ENCODE measurements at regions not wholly inside any gene's neighbourhood (a gene's known extent, or its start where the extent isn't known, plus 50 kb on each side); places are given as distances from the start of the nearest gene placed in this dataset.

DNA sequence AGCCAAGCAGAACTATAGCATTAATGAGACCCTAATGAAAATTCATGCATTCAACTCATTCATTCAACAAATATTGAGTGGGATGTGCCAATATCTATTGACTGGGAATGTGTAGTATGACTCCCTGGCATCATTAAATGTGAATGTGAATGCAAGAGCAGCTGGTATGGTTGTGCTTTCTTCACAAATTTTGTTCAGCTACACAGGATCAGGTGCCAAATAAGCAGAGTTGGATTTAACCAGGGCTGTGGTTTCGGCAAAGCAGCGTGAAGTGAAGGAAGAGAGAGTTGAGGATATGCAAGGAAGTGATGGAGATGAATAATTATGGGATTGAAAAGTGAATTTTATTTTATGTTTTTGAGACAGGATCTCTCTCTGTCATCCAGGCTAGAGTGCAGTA lies 87.1 kb upstream of the HNF1B start:
- TF ChIP-seq YY1 (IDR thresholded peaks at IDR 0.05; ENCODE audit: insufficient read depth, insufficient read length) (no peak), ZNF274 (IDR thresholded peaks at IDR 0.05; ENCODE audit: low read depth, low read length) (no peak), SUZ12 (IDR thresholded peaks at IDR 0.05; ENCODE audit: extremely low read depth, insufficient read depth, insufficient read length) (no peak)
